ENCODE measurements at regions not wholly inside any gene's neighbourhood (a gene's known extent, or its start where the extent isn't known, plus 50 kb on each side); places are given as distances from the start of the nearest gene placed in this dataset.

DNA sequence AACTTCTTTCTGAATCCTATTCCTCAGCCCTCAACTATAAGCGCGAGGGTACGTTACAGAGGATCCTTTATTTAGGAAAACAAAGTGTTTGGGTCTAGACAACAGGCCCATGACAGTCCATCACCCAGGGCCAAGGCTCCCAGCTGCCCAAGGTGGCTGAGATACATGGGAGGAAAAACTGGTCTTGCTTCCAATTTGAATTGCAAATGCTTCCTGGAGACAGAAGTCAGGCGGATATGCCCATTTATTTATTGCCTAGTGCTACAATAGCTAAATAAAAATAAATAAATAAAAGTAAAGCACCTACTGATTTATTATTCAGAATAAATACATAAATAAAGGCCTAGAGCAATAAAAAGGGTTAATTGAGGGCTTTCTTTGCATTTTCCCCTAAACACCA is 248.7 kb downstream of the DHX15 start:
- Mint-ChIP-seq H3K4me1 (no peaks in the 10 kb centered on the region), H3K36me3 (ENCODE audit: low read depth) (no peaks in the 10 kb centered on the region), H3K27ac (no peak overlapping the region)

DNA sequence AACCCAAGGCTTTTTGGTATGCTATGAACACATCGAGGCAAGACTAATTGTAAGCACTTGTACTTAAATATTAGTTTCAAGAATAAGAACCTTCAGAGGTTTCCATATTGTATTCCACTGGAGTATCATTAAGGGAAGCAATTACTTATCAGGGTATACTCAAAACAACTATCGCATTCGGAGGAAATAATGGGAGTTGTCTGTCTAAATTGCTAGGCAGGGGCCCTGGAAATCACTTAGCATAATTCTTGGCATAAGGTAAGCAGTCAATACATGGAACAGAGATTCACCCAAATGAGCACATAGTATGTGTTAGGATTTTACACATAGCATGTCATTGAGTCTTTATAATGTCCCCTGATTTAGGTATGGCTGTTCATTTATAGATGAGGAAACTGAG is 249.4 kb downstream of the DHX15 start:
- TF ChIP-seq, protein P1, sequence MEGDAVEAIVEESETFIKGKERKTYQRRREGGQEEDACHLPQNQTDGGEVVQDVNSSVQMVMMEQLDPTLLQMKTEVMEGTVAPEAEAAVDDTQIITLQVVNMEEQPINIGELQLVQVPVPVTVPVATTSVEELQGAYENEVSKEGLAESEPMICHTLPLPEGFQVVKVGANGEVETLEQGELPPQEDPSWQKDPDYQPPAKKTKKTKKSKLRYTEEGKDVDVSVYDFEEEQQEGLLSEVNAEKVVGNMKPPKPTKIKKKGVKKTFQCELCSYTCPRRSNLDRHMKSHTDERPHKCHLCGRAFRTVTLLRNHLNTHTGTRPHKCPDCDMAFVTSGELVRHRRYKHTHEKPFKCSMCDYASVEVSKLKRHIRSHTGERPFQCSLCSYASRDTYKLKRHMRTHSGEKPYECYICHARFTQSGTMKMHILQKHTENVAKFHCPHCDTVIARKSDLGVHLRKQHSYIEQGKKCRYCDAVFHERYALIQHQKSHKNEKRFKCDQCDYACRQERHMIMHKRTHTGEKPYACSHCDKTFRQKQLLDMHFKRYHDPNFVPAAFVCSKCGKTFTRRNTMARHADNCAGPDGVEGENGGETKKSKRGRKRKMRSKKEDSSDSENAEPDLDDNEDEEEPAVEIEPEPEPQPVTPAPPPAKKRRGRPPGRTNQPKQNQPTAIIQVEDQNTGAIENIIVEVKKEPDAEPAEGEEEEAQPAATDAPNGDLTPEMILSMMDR (IDR thresholded peaks at IDR 0.05; ENCODE audit: unreplicated experiment in 3 of 3), result no peak
- Mint-ChIP-seq H3K27ac (no peak overlapping the region), H3K9me3 (no peaks in the 10 kb centered on the region), H3K36me3 (ENCODE audit: low read depth) (no peaks in the 10 kb centered on the region), H3K4me1 (no peaks in the 10 kb centered on the region), H3K4me3 (no peak overlapping the region), H3K27me3 (ENCODE audit: low read depth) (no peaks in the 10 kb centered on the region)

More for the DNA sequence above, 248.7 kb downstream of the DHX15 start:
- TF ChIP-seq, protein P1 (IDR thresholded peaks at IDR 0.05; ENCODE audit: unreplicated experiment in 3 of 3), result no peak
- Mint-ChIP-seq H3K9me3 (no peaks in the 10 kb centered on the region), H3K27me3 (ENCODE audit: low read depth) (no peaks in the 10 kb centered on the region), H3K4me3 (no peak overlapping the region)

DNA sequence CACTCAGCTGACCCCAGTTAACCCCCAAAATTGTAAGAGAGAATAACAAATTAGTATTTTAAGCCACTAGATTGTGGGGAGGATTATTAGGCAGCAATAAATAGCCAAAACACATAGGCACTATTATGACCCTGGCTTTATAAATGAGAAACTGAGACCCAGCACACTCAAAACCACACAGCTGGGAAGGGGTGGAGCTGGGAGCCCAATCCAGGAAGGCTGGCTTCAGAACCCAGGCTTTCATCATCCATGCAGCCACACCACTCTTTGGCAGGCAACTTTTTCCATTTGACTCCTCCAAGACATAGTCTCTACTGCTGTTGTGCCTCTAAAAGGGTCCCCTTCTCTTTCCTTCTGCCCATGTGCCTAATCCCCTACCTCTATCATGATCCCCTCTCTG is 253.8 kb downstream of the DHX15 start:
- Mint-ChIP-seq H3K27ac (no peak overlapping the region), H3K36me3 (ENCODE audit: low read depth) (no peaks in the 10 kb centered on the region), H3K4me1 (no peaks in the 10 kb centered on the region), H3K9me3 (no peaks in the 10 kb centered on the region), H3K4me3 (no peak overlapping the region), H3K27me3 (ENCODE audit: low read depth) (no peaks in the 10 kb centered on the region)
- TF ChIP-seq, protein P1 (IDR thresholded peaks at IDR 0.05; ENCODE audit: unreplicated experiment in 3 of 3), result no peak

DNA sequence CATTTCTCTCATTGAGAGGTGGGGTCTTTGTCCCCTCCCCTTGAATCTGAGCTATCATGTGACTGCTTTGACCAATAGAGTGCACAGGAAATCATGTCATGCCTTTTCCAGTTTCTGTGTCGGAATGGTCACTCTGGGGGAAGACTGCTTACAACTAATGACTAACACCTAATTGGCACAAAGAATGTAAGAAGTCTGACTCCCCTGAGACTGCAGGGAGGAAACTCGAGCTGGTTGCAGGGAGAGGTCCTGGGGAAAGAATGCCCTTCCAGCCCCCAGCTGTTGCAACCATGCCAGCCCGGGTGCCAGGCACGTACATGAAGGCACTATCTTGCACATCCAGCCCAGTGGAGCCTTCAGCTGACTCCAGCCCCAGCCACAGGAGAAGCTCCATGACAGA is 254.2 kb downstream of the DHX15 start:
- Mint-ChIP-seq H3K27me3 (ENCODE audit: low read depth) (no peaks in the 10 kb centered on the region), H3K36me3 (ENCODE audit: low read depth) (no peaks in the 10 kb centered on the region), H3K9me3 (no peaks in the 10 kb centered on the region), H3K27ac (no peak overlapping the region), H3K4me1 (no peaks in the 10 kb centered on the region), H3K4me3 (no peak overlapping the region)
- TF ChIP-seq, protein P1 (IDR thresholded peaks at IDR 0.05; ENCODE audit: unreplicated experiment in 3 of 3), result no peak

DNA sequence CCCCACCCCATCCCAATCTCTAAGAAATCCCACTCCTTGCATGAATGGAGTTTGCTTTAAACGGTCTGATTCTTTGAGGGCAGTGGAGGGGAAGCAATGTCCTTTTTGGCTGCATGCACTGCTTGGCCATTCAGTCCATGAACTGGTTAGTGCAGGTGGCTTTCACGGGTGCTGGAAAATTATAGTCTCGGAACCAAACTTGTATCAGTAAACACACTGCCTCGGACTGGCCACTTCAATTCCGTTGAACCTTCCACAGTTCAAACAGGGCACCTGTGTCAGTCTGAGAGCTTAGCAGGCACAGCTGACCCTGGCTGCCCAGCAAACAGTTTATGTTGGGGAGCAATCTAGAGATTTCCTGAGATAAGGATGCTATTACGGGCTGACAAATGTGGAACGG is 255.6 kb downstream of the DHX15 start:
- peaks cover 2% of the 10 kb centered on the region for H3K27me3 Mint-ChIP-seq (ENCODE audit: low read depth)
- TF ChIP-seq, protein P1 (IDR thresholded peaks at IDR 0.05; ENCODE audit: unreplicated experiment in 3 of 3), result no peak
- no peaks in the 10 kb centered on the region for H3K4me1 Mint-ChIP-seq
- H3K9me3 Mint-ChIP-seq, result no peaks in the 10 kb centered on the region
- H3K27ac Mint-ChIP-seq, result no peak overlapping the region
- H3K36me3 Mint-ChIP-seq (ENCODE audit: low read depth), result no peaks in the 10 kb centered on the region
- no peak overlapping the region for H3K4me3 Mint-ChIP-seq

DNA sequence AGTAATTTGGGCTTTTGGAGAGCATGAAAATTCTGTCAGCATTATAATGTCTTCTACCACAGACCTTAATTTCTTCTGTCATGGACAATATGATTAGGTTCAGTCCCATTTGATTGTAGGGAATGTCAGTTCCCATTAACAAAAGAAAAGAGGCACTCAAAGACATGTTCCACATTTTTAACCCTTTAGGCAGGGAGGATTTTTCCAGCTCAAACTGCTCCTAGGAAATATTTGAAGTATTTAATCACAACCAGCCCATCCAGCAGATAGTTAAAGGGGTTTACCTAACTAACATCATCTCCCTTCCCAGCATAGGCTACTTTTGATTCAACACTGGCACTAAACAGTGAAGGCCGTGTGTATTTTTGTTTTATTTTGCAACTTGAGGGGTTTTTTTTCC is 256.0 kb downstream of the DHX15 start:
- H3K4me1 Mint-ChIP-seq, result no peaks in the 10 kb centered on the region
- peaks cover 4% of the 10 kb centered on the region for H3K27me3 Mint-ChIP-seq (ENCODE audit: low read depth)
- TF ChIP-seq, protein P1 (IDR thresholded peaks at IDR 0.05; ENCODE audit: unreplicated experiment in 3 of 3), result no peak
- H3K9me3 Mint-ChIP-seq, result no peaks in the 10 kb centered on the region
- no peaks in the 10 kb centered on the region for H3K36me3 Mint-ChIP-seq (ENCODE audit: low read depth)
- no peak overlapping the region for H3K27ac Mint-ChIP-seq
- H3K4me3 Mint-ChIP-seq, result no peak overlapping the region
